ENCODE measurements at regions not wholly inside any gene's neighbourhood (a gene's known extent, or its start where the extent isn't known, plus 50 kb on each side); places are given as distances from the start of the nearest gene placed in this dataset.

DNA sequence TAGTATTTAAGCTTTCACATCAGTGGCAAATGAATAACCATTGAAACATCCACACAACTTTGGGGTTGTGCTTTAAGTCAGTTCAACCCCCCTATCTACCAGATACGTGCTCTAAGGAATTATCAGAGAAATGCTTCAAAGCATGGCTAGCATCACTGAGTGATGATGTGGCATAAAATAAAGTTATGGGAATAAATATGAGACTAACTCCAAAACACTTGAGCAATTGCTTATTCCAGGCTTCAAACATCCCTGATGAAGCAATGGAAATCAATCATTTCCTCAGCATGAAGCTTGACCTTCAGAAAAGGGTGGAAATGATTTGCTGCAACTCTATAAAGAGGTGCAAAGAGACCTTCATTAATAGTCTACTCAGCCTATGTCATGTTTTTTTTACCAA lies 292.0 kb upstream of the SMC2 start:
- no peak for DNase-seq

DNA sequence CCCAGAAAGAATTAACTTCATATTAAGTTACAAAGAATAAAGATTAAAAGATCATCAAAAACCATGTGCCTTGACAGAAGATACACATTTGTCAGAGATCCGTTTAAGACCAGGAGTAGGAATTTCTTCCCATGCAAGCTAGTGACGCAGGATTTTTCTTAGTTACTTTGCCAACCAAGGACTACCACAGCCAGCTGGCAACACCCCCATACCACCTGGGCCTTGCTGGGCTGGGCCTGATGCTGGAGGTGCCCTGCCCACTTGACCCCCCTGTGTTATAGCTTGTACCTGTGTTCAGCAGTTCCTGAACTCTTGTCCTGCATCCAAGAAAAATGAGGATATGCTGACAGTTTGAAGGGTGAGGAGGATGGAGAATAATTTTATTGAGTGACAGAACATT lies 290.9 kb upstream of the SMC2 start:
- DNase-seq: no peak

DNA sequence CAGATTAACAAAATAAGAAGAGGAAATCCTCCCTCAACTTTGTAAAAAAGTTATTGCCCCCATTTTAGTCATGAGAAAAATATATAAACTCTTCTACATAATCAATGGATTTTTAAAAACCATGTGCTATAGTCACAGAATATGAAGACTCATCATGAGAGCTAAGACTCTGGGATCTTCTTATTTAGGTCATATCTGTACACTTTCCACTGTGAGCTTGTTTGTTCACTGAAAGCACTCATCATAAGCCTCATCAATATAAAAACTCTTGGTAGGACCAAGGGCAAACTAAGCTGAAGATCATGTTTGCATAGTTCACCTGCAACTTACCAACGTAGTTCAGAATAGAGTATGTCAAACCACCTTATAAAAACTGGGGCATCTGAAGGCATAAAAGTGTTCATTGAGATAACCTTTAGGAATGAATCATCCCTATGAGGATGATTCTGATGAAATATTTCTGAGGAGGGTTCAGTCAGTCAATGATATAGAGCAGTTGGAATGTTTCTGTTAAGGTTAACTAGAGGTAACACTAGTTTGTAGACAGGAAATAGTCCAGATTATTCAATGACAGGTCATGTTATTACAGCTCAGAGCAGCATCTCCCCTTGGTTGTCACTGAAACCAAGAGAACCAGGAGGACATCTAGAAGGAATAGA lies 289.9 kb upstream of the SMC2 start:
- no peak for DNase-seq

DNA sequence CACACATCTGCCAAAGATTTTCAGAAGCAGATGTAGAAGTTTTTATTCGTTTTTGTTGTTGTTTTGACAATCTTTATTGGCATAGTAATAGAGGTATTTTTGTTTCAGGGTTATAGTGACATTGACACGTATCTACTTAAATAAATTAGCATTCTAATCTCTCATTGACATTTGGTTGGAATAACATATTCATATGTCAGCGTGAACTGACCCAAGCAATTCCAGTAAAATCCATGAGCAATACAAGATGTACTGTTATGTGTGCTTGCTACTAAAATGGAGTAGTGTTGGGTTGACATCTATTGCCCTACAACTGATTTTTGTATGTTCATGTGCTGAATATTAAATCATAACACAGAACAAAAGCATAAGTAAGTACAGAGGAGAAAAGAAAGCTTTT lies 284.4 kb upstream of the SMC2 start:
- no peak for DNase-seq

DNA sequence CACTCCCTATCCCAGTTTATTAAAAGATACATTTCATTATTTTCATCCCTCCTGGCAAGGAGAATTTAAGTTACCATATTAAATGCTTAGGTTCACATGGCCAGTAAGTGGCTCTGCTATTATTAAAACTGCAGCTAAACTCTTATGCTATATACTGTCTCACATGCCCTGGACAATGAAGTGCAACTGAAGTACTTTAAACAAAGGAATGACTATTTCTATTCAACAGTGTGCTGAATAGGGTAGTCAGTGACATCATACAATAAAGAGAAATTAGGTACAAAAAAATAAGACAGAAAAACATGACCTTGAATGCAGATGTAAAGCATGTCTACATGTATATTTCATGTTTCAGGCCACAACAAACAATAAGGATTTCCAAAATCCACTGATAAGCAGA lies 282.6 kb upstream of the SMC2 start:
- DNase-seq: no peak

DNA sequence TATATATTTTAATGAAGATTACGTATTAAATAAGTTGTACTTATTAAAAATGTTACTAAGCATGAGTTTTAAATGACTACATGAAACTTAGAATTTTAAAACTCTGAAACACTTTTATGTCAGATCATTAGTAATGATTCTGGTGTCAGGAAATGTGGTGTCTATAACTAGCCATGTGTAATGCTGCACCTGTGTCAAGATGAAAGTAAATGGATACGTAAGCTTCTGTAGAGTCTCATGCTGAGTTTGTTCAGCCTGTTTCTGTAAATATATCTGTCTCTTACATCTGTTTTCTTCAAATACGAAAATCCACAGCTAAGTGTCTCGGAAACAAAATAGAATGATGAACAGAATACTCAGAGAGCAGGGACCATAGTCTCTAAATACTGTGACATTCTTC lies 278.0 kb upstream of the SMC2 start:
- no peak for DNase-seq

DNA sequence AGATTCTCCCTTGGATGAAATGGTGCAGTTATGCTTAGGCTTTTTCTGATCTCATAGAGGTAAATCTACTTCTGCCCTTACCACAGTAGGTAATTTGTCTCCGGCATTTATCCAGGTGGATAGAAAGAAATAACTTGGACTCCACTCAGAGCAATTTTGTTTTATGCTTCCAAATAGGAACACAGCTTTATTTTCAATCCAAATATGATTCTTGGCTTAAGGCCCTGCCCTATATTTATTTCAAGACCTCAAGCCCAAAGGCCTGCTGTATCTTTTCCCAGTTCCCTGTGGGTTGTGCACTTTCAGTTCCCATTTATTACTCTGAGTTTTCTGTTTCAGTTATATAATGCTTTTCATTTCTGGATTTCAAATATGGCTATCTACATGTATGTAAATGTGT lies 274.2 kb upstream of the SMC2 start:
- DNase-seq: no peak

DNA sequence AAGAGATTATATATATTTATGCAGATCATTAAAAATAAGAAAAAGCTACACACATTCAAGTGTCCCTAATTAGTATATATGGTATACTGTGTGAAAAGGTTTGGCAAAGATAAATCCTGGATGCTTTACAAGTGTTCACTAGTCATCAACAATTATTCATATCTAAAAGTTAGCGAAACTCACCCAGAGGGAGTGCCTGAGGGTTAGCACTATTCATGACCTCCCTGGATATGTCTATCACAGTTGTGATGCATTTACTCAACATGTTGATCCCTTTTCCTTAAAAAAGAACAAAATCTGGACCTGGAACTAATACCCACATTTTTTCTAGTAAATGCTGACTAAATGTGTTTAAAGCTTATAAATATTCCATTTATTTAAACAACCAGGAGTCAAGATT lies 273.0 kb upstream of the SMC2 start:
- no peak for DNase-seq

DNA sequence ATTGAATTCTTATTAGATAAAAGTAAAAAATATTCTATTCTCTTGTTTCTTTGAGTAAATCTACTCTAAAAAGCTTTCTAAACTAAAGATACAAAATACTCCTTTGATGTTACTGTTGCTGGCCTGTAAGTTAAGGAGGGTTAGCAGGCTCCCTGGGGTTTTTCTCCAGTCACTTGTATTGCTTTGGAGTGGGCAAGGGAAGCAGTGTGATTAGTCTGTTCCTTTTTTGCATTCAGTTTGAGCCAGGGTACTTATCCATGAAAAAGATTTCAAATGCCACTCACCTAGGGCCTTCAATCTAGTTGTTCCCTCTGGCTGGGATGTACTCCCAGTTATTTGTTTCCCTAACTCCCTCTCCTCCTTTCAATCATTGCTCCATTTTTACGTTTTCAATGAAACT lies 256.2 kb upstream of the SMC2 start:
- DNase-seq: no peak

DNA sequence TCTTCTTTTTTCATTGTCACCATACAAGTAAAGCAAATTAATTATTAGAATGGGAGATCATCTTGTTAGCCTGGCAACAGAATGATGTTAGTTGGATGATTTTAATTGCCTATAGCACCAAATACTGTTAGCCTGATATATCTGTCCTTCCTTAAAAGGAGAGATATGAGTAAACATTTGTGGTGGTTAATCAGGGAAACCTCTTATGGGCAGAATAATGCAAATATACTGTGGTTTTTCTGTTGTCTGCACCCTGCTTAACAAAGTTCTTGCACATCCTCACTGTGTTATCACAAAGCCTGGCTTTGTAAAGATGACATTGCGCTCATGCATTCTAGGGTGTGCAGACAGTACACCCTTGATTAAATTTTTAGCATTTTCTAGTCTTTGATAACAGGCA lies 254.9 kb upstream of the SMC2 start:
- DNase-seq: no peak

DNA sequence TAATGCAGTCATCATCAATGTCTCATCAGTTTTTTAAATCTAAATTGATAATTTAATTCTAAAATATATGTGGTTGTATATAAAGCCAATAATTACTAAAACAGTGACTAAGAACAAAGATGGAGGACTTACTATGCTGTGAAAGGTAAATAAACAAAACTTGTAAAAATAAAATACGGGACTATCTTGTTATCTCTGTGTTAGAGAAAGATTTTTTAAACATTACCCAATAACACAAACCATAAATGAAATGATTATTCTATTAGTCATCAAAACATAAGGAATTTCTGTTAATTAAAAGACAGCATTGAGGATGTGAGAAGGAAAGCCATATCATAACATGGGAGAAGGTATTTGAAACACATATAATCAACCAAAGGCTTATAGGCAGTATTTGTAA lies 226.2 kb upstream of the SMC2 start:
- no peak for DNase-seq

DNA sequence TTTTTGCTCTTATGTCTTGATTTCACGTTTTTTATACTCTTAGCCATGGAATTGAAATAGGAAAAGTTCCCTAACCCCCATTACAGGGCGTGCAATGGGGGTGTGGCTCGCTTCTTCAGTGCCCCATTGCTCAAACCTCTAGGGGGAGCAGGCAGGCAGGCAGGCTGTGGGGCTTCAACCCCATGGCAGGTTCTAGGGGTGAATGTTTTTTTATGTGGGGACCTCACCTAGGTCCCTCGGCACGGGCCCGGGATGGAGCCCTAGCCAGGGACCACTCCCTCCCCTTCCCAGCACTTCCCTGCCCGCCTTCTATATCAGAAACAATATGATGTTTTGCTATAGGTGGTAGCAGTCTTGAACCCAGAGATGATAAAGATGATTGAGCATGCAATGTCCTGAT lies 221.3 kb upstream of the SMC2 start:
- no peak for DNase-seq

DNA sequence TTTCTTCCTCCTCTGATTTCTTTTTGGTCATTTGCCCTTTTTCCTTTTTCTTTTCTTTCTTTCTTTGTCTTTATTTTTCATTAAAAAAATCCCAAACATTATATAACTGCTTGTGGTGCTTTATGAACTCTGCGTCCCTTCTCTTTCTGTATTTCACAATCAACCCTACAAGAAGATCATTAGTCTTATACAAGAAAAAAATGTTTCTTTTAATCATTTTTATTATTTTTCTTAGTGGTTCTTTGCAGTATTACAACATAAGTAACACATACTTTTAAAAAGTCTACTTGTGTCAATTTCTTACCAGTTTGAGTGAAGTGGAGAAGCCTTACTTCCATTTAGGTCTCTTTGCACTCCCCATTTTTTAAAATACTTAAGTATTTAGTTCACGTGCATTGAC lies 212.7 kb upstream of the SMC2 start:
- no peak for DNase-seq

DNA sequence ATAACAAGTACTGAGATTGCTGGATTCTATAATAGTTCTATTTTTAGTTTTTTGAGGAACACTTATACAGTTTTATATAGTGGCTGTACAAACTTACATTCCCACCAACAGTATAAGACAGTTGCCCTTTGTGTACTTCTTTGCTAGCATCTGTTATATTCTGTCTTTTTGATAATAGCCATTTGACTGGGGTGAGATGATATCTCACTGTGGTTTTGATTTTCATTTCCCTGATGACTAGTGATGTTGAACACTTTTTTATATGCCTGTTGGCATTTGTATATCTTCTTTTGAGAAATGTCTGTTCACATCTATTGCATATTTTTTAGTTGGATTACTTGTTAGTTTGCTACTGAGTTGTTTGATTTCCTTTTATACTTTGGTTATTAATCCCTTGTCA lies 204.1 kb upstream of the SMC2 start:
- DNase-seq: no peak

DNA sequence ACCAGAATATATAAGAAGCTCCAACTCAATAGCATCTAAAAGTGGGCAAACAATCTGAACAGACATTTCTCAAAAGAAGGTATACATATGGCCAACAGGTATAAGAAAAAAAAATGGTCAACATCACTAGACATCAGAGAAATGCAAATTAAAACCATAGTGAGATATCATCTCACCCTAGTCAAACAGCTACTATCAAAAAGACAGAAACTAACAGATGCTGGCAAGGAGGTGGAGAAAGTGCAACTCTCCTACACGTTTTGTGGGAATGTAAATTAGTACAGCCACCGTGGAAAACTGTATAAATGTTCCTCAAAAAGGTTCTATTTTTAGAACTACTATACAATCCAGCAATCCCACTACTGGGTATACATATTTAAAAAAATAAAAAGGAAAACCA lies 199.9 kb upstream of the SMC2 start:
- DNase-seq: no peak

DNA sequence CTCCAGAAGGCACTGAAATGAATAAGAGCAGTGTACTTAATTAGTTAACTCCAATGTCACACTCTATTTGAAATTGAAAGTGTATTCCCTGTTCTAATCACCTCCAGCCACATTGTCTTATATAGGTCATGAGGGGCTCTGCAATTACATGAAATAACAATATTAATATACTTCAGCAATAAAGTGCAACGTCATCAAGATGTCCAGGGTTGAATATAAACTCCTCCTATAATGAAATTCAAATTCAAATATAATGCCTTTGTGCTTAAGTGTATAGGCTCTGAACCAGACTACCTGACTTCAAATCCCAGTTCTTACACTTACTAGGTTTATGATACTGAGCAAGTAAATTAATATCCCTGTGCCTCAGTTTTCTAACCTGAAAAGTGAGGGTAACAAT lies 195.6 kb upstream of the SMC2 start:
- no peak for DNase-seq

DNA sequence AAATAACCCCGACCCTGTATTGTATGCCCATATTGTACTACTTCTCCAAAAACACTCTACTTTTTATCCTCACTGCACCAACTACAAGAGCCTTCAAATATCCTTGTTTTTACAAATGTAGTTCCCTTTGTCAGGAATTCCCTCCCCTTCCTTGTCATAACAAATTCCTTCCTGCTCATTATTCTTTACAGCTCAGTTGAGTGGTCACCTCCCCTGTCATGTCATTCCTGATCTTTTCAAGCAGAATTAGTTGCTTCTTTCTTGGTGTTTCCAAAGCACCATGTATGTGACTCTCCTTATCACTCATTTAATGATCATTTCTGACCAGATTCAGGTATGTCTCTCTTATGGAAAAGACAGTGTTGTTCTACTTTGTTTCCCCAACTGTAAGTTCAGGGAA lies 194.2 kb upstream of the SMC2 start:
- no peak for DNase-seq

DNA sequence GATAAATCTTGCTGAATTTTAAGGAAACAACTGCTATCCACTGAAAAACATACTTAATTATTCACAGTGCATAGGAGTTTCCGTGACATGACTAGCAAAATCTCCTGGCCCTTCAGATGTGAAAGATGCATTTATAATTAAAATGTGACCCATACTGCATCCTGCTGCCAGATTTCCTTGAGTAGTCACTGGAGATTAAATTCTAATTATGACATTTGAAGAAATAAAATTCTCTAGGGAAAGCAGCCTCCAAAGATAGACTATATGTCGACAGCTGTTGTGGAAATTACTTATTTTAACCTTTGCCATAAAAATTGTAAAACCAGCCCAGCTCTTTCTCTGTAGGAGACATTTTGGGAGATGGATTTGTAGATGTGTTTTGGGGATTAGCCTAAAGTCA lies 193.6 kb upstream of the SMC2 start:
- DNase-seq: no peak

DNA sequence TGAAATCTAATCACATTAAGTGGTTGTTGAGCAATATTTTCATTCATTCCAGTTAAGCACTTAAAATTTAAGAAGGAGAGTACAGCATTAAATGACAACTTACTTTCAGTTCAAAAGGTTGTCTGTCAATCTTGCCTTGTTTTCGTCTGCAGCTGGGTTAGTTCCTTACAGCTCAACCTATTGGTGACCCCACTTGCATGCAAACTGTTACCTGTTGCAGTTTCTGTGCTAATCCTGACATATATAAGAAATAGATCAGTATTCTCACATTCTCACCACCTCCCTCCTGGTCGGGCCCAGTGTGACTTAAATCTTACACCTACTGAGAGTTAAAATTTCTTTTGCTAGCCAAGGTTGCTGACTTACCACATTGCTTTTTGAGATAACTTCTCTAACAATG lies 191.8 kb upstream of the SMC2 start:
- no peak for DNase-seq

DNA sequence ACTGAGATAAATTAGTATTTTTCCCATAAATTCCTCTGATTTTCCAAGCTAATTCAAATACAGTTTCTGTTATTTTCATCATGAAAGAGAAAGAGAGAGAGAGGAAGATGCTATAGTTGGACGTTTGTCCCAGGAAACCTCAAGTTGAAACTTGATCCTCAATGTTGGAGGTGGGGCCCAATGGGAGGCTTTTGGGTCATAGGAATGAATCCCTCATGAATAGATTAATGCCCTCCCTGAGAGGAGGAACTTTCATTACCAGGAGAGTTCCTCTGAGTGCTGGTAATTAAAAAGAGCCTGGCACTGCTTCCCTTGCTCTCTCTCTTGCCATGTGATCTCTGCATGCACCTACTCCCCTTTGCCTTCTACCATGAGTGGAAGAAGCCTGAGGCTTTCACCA lies 189.9 kb upstream of the SMC2 start:
- DNase-seq: no peak

DNA sequence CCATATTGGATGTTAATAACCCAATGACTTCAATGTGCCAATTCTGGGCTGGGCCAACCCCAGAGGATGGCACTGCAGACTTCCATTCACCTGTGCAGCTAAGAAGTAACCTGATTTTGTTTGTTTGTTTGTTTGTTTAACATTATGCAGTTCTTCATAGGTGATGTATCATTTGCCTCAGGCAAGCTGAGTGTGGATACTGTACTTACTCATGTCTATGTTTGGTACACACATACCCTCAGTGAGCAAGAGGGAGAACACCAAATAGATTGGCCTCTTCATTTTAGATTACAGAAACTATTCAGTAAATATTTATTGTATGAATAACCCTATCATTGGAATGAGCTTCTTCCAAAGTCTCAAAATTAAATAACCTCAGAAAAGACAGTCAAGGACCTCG lies 180.2 kb upstream of the SMC2 start:
- no peak for DNase-seq

DNA sequence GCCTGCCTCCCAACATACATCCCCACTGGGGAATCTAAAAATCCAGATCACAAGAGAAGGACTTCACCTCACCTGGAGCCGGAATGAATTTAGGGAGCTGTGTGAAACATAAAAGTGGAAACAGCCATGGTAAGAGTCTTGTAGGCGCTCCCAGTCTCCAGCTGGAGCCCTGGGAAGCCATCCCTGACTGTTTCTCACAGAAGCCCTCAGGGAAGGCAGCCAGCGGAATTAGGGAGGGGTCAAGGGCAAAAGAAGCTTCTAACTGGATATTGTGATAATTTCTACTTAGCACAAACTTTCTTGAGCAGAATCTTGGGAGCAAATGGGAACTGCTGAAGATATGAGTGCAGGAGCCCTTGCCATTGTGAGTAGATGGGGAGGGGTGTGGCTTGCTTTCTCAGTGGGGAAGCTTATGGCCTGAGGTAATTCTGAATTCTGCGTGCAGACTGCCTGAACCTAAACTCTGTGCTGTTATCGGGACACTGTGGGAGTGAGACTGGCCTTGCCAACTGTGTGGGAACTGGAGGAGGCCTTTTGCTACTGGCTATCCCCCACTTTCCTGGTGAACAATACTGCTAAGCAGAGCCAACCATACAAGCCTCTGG lies 174.4 kb upstream of the SMC2 start:
- no peak for DNase-seq

DNA sequence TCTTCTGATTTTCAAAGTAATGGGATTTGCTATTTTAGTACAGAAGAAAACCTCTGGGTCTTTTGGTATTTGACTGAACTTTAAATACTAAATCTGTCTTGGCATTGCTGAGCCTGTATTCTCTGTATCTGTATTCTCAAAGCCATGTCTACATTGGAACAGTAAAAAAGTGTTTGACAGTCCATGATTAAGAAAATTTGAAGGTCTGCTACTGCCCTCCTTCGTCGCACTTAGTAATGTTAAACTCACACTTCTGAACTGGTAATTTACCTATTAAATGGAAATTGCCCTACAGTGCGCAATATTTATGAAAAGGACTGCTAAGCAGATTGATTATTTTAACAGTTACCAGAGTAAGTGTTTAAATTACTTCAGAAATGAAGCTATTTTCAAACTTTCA lies 165.7 kb upstream of the SMC2 start:
- DNase-seq: no peak

DNA sequence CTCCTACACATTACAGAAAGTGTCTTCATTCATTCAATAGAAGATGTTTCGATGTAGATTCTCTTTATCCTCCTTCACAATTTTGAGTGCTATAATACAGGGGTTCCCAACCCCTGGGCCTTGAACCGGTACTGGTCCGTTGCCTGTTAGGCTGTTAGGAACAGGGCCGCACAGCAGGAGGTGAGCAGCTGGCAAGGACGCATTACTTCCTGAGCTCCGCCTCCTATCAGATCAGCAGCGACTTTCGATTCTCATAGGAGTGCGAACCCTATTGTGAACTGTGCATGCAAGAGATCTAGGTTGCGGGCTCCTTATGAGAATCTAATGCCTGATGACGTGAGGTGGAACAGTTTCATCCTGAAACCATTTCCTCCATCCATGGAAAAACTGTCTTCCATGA lies 153.0 kb upstream of the SMC2 start:
- DNase-seq: no peak

DNA sequence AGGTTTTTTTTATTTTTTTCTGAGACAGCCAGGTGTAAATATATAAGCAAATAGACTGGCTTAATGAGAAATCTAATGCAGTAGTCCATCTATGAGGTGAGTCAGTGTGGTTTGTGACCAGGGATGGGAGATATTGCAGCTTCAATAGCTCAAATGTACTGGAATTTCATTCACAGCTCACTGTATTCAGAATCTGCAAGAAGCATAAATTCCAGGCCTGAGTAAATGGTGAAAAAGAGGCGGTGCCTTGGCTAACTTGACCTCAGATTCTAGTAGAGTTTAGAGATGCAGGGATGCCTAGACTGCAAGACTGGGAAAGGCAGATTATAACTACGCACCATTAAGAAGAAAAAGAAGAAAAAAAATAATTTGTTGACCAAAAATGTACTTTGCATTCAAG lies 151.9 kb upstream of the SMC2 start:
- DNase-seq: no peak

DNA sequence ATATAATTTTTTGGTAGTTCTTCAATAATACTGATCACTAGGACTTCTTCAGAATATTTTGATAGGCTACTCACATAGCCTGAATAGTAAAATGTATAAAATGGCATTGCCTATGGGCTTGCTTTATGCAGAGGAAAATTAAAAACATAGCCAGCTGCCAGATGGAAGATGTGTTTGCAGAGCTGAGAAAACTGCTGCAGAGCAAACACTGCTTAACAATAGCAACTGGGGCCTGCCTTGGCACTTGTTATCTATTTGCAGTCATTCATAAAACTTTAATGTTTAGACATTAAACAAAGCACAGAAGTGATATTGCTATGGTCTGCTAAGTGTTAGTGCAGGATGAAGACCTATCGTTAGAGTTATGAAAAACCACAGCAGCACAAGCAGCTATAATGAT lies 151.5 kb upstream of the SMC2 start:
- DNase-seq: no peak

All from activated CD4-positive, alpha-beta T cell treated with anti-CD3 and anti-CD28 coated beads for 48 hours (primary cell).